Small intestine (tissue), 7 donors: ENCODE measurements at regions not wholly inside any gene's neighbourhood (a gene's known extent, or its start where the extent isn't known, plus 50 kb on each side); places are given as distances from the start of the nearest gene placed in this dataset.
A peak's percentile ranks its signal among the peaks of the same experiment; 100 is the strongest.

Experiments used
- DNase-seq, 2 donors: peaks; one replicate each; pipeline versions ENCODE4 v3.0.0 to v3.0.0-alpha.2; 2013
- FAIRE-seq: peaks from 2 replicates; lab custom pipeline; 2012; peaks lifted over from hg19 to GRCh38; lab: Jason Lieb, UNC
- H3K27ac ChIP-seq, 3 donors: one replicate each; pipeline ENCODE4 v1.5.1; 2013; ENCODE audit warnings: low read length in 2 of 3, mild to moderate bottlenecking in 2 of 3, control low read depth in 1 of 3, inconsistent platforms in 1 of 3, low read depth in 1 of 3, moderate library complexity in 1 of 3
- H3K27me3 ChIP-seq, 3 donors: one replicate each; pipeline ENCODE4 v1.6.1; 2013; ENCODE audit warnings: low read length in 3 of 3, inconsistent platforms in 1 of 3; ENCODE audit not compliant: control insufficient read depth in 3 of 3, insufficient read depth in 3 of 3
- H3K36me3 ChIP-seq, 3 donors: one replicate each; pipeline ENCODE4 v1.6.1; 2013; ENCODE audit warnings: low read length in 3 of 3, inconsistent platforms in 1 of 3, low read depth in 1 of 3, mild to moderate bottlenecking in 1 of 3, moderate library complexity in 1 of 3; ENCODE audit not compliant: control insufficient read depth in 3 of 3, insufficient read depth in 2 of 3
- H3K4me1 ChIP-seq, 3 donors: one replicate each; pipeline ENCODE4 v1.6.1; 2013; ENCODE audit warnings: low read length in 2 of 3, inconsistent platforms in 1 of 3, low read depth in 1 of 3, mild to moderate bottlenecking in 1 of 3, moderate library complexity in 1 of 3; ENCODE audit not compliant: control insufficient read depth in 3 of 3, insufficient read depth in 2 of 3
- H3K4me3 ChIP-seq, 3 donors: one replicate each; pipeline ENCODE4 v1.5.1; 2013; ENCODE audit warnings: low read length in 3 of 3, control low read depth in 1 of 3, inconsistent platforms in 1 of 3, low read depth in 1 of 3, mild to moderate bottlenecking in 1 of 3, moderate library complexity in 1 of 3
- H3K9me3 ChIP-seq, 2 donors: one replicate each; pipeline ENCODE4 v1.6.1; 2013; ENCODE audit warnings: low read depth in 1 of 2, low read length in 1 of 2; ENCODE audit not compliant: control insufficient read depth in 2 of 2, insufficient read depth in 1 of 2
- WGBS, 3 donors: extraction: QIAGEN DNeasy Blood & Tissue Kit; methylation state at CpG; one replicate each; pipeline ENCODE4 v1.1.7; 2013; 5-methylcytosine and 5-hydroxymethylcytosine counted together
- donor health status: healthy with polysubstance abuse.
- donor health status: control.
- donor health status: control.
- donor health status: Bipolar disorder and iron deficiency.
- donor health status: healthy.

- WGBS, 3 donors, result 78 to 88% (median 81%) methylated on average over 4 of the region's 4 CpGs
- no peak overlapping the region for H3K4me3 ChIP-seq
- FAIRE-seq (no peak), DNase-seq (no peak)
- no peaks in the 10 kb centered on the region for H3K27me3 ChIP-seq
- H3K9me3 ChIP-seq, result no peaks in the 10 kb centered on the region
- H3K36me3 ChIP-seq, result no peaks in the 10 kb centered on the region
- no peak overlapping the region for H3K27ac ChIP-seq
- H3K4me1 ChIP-seq, result no peaks in the 10 kb centered on the region
Measured at GRCh38 chr3:5464649-5465048, 277.1 kb downstream of the EDEM1 start.

GRCh38 chr3:5465183-5465582 is 277.7 kb downstream of the EDEM1 start:
- H3K27ac ChIP-seq, result no peak overlapping the region
- DNase-seq (no peak), FAIRE-seq (no peak)
- no peaks in the 10 kb centered on the region for H3K9me3 ChIP-seq
- no peaks in the 10 kb centered on the region for H3K4me1 ChIP-seq
- no peak overlapping the region for H3K4me3 ChIP-seq
- H3K36me3 ChIP-seq, result no peaks in the 10 kb centered on the region
- H3K27me3 ChIP-seq, result no peaks in the 10 kb centered on the region
- 75 to 83% (median 82%) methylated on average over 3 of the region's 3 CpGs for WGBS, 3 donors

- Histone ChIP-seq H3K27ac (no peak overlapping the region), H3K36me3 (no peaks in the 10 kb centered on the region), H3K4me3 (no peak overlapping the region), H3K9me3 (no peaks in the 10 kb centered on the region), H3K27me3 (no peaks in the 10 kb centered on the region), H3K4me1 (no peaks in the 10 kb centered on the region)
- no peak for DNase-seq
- WGBS, 3 donors, result 71 to 87% (median 86%) methylated on average over 3 of the region's 3 CpGs
- FAIRE-seq, result no peak
Measured at GRCh38 chr3:5466065-5466464, 278.6 kb downstream of the EDEM1 start.

- H3K4me1 ChIP-seq, result no peaks in the 10 kb centered on the region
- H3K27me3 ChIP-seq, result no peaks in the 10 kb centered on the region
- FAIRE-seq, result no peak
- H3K27ac ChIP-seq, result no peak overlapping the region
- no peak overlapping the region for H3K4me3 ChIP-seq
- WGBS, 3 donors, result 75 to 86% (median 85%) methylated on average over 1 of the region's 1 CpG
- no peaks in the 10 kb centered on the region for H3K36me3 ChIP-seq
- no peaks in the 10 kb centered on the region for H3K9me3 ChIP-seq
- no peak for DNase-seq
Measured at GRCh38 chr3:5466717-5467116, 279.2 kb downstream of the EDEM1 start.

GRCh38 chr3:5473471-5473870 is 286.0 kb downstream of the EDEM1 start:
- Histone ChIP-seq H3K4me3 (no peak overlapping the region), H3K9me3 (no peaks in the 10 kb centered on the region), H3K27me3 (no peaks in the 10 kb centered on the region), H3K27ac (no peak overlapping the region), H3K4me1 (no peaks in the 10 kb centered on the region), H3K36me3 (no peaks in the 10 kb centered on the region)
- no peak for FAIRE-seq
- WGBS, 3 donors, result 77 to 86% (median 79%) methylated on average over 1 of the region's 1 CpG
- DNase-seq, result no peak

- Histone ChIP-seq H3K9me3 (no peaks in the 10 kb centered on the region), H3K4me3 (no peak overlapping the region), H3K27ac (no peak overlapping the region), H3K36me3 (no peaks in the 10 kb centered on the region), H3K4me1 (no peaks in the 10 kb centered on the region), H3K27me3 (no peaks in the 10 kb centered on the region)
- FAIRE-seq, result no peak
- WGBS, 3 donors, result 65 to 72% (median 68%) methylated on average over 2 of the region's 2 CpGs
- no peak for DNase-seq
Measured at GRCh38 chr3:5476403-5476802, 288.9 kb downstream of the EDEM1 start.

GRCh38 chr3:5479229-5479799 is 291.8 kb downstream of the EDEM1 start:
- Histone ChIP-seq H3K4me1 (no peaks in the 10 kb centered on the region), H3K36me3 (no peaks in the 10 kb centered on the region), H3K27me3 (no peaks in the 10 kb centered on the region), H3K4me3 (no peak overlapping the region), H3K27ac (no peak overlapping the region), H3K9me3 (no peaks in the 10 kb centered on the region)
- 91 to 93% (median 92%) methylated on average over 2 of the region's 2 CpGs for WGBS, 3 donors
- no peak for FAIRE-seq
- peak in 1 of 2 donors; percentile 58 for DNase-seq

- H3K9me3 ChIP-seq, result no peaks in the 10 kb centered on the region
- peak in 1 of 2 donors; percentile 14 for DNase-seq
- no peak for FAIRE-seq
- WGBS, 3 donors, result 40 to 75% (median 52%) methylated on average over 8 of the region's 8 CpGs
- no peaks in the 10 kb centered on the region for H3K4me1 ChIP-seq
- H3K27ac ChIP-seq, result no peak overlapping the region
- H3K27me3 ChIP-seq, result no peaks in the 10 kb centered on the region
- no peak overlapping the region for H3K4me3 ChIP-seq
- H3K36me3 ChIP-seq, result no peaks in the 10 kb centered on the region
Measured at GRCh38 chr3:5480190-5480589, 292.7 kb downstream of the EDEM1 start.

GRCh38 chr3:5485427-5485826 is 297.9 kb downstream of the EDEM1 start:
- Histone ChIP-seq H3K27ac (no peak overlapping the region), H3K36me3 (no peaks in the 10 kb centered on the region), H3K4me1 (peaks cover 0 to 5% (median 0%) of the 10 kb centered on the region in 3 donors), H3K9me3 (no peaks in the 10 kb centered on the region), H3K4me3 (no peak overlapping the region), H3K27me3 (no peaks in the 10 kb centered on the region)
- WGBS, 3 donors, result 77 to 78% (median 77%) methylated on average over 5 of the region's 5 CpGs
- no peak for FAIRE-seq
- DNase-seq, result no peak
